ENCODE measurements at regions not wholly inside any gene's neighbourhood (a gene's known extent, or its start where the extent isn't known, plus 50 kb on each side); places are given as distances from the start of the nearest gene placed in this dataset.

GRCh38 chr16:35142147-35142808 lies 1682.9 kb downstream of the TP53TG3F start:
- H3K36me3 Mint-ChIP-seq (ENCODE audit: insufficient read depth), result peaks cover 4% of the 10 kb centered on the region
- no peaks in the 10 kb centered on the region for H3K4me1 Mint-ChIP-seq (ENCODE audit: low read depth)
- H3K9me3 Mint-ChIP-seq (ENCODE audit: low read depth), result peaks cover 27% of the 10 kb centered on the region
- TF ChIP-seq, protein P1, sequence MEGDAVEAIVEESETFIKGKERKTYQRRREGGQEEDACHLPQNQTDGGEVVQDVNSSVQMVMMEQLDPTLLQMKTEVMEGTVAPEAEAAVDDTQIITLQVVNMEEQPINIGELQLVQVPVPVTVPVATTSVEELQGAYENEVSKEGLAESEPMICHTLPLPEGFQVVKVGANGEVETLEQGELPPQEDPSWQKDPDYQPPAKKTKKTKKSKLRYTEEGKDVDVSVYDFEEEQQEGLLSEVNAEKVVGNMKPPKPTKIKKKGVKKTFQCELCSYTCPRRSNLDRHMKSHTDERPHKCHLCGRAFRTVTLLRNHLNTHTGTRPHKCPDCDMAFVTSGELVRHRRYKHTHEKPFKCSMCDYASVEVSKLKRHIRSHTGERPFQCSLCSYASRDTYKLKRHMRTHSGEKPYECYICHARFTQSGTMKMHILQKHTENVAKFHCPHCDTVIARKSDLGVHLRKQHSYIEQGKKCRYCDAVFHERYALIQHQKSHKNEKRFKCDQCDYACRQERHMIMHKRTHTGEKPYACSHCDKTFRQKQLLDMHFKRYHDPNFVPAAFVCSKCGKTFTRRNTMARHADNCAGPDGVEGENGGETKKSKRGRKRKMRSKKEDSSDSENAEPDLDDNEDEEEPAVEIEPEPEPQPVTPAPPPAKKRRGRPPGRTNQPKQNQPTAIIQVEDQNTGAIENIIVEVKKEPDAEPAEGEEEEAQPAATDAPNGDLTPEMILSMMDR (IDR thresholded peaks at IDR 0.05; ENCODE audit: unreplicated experiment), result no peak
- H3K27me3 Mint-ChIP-seq, result no peaks in the 10 kb centered on the region
- DNase-seq (ENCODE audit: low spot score, unreplicated experiment), result no peak
- no peak overlapping the region for H3K27ac Mint-ChIP-seq
- H3K4me3 Mint-ChIP-seq (ENCODE audit: low read depth), result no peak overlapping the region

DNA sequence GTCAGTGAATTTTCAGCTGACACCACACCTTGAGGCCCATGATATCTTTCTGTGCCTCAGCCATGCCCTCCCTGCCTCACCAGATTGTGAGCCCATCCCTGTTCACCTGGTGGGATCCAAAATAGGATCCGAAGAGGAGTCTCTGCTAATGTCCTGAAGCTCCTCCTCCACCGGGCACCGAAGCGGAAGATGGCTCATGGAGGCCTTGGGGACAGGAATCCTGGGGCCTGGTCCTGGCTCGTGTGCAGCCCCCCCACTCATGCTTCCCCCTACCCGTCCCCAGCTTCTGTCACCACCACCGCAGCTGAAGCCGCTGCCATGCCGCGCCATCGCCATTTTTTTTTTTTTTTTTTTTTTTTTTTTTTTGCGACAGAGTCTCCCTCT lies 1683.4 kb downstream of the TP53TG3F start:
- no peak overlapping the region for H3K27ac Mint-ChIP-seq
- TF ChIP-seq, protein P1 (IDR thresholded peaks at IDR 0.05; ENCODE audit: unreplicated experiment), result no peak

DNA sequence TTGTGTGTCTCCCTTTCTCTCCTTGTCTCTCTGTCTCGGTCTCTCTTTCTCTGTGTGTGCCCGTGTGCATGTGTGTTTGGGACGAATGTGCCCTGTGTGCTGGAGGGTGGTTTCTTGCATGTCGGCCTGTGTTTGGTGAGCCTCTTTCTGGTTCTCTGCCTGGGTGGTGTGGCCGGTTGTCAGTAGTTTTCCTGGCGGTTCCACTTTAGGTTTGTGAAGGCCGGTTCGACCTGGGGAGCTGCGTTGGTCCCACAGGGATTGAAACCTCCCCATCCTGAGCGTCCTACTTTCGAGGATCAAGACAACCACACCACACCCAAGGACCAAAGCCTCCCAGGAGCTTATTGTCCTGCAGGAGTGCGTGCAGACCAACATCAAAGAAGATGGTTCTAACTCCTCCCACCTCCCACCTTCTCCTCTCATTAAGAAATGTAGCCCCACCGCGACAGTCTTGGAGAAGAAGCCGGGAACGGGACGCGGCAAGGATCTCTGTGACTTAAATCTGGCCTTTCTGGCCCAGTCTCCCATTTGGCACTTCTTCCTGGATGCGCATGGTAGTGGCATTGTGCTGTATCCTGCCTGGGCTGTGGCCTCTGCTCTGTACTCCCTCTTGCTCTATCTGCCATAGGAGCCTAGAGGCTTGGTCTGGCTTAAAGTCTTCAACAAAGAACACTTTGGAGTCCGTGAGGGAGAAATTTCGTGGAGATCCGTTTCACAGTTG lies 1685.0 kb downstream of the TP53TG3F start:
- Mint-ChIP-seq H3K9me3 (ENCODE audit: low read depth) (peaks cover 33% of the 10 kb centered on the region), H3K27me3 (no peaks in the 10 kb centered on the region), H3K27ac (no peak overlapping the region), H3K4me3 (ENCODE audit: low read depth) (no peak overlapping the region), H3K4me1 (ENCODE audit: low read depth) (no peaks in the 10 kb centered on the region), H3K36me3 (ENCODE audit: insufficient read depth) (peaks cover 4% of the 10 kb centered on the region)
- DNase-seq (ENCODE audit: low spot score, unreplicated experiment), result no peak
- TF ChIP-seq, protein P1 (IDR thresholded peaks at IDR 0.05; ENCODE audit: unreplicated experiment), result no peak

More for the DNA sequence above, 1683.4 kb downstream of the TP53TG3F start:
- no peak for DNase-seq (ENCODE audit: low spot score, unreplicated experiment)
- Mint-ChIP-seq H3K4me1 (ENCODE audit: low read depth) (no peaks in the 10 kb centered on the region), H3K9me3 (ENCODE audit: low read depth) (peaks cover 28% of the 10 kb centered on the region), H3K27me3 (no peaks in the 10 kb centered on the region), H3K36me3 (ENCODE audit: insufficient read depth) (peaks cover 4% of the 10 kb centered on the region), H3K4me3 (ENCODE audit: low read depth) (no peak overlapping the region)

GRCh38 chr16:35146031-35146710 lies 1686.8 kb downstream of the TP53TG3F start:
- Mint-ChIP-seq H3K36me3 (ENCODE audit: insufficient read depth) (peaks cover 1% of the 10 kb centered on the region), H3K4me3 (ENCODE audit: low read depth) (no peak overlapping the region), H3K27me3 (no peaks in the 10 kb centered on the region), H3K27ac (no peak overlapping the region), H3K4me1 (ENCODE audit: low read depth) (no peaks in the 10 kb centered on the region), H3K9me3 (ENCODE audit: low read depth) (peaks cover 23% of the 10 kb centered on the region)
- TF ChIP-seq, protein P1 (IDR thresholded peaks at IDR 0.05; ENCODE audit: unreplicated experiment), result no peak
- DNase-seq (ENCODE audit: low spot score, unreplicated experiment), result no peak

GRCh38 chr16:35146723-35147458 lies 1687.5 kb downstream of the TP53TG3F start:
- no peak for DNase-seq (ENCODE audit: low spot score, unreplicated experiment)
- peaks cover 1% of the 10 kb centered on the region for H3K36me3 Mint-ChIP-seq (ENCODE audit: insufficient read depth)
- TF ChIP-seq, protein P1 (IDR thresholded peaks at IDR 0.05; ENCODE audit: unreplicated experiment), result no peak
- peaks cover 27% of the 10 kb centered on the region for H3K9me3 Mint-ChIP-seq (ENCODE audit: low read depth)
- H3K4me3 Mint-ChIP-seq (ENCODE audit: low read depth), result no peak overlapping the region
- no peaks in the 10 kb centered on the region for H3K27me3 Mint-ChIP-seq
- H3K4me1 Mint-ChIP-seq (ENCODE audit: low read depth), result no peaks in the 10 kb centered on the region
- no peak overlapping the region for H3K27ac Mint-ChIP-seq

All from progenitor cell of endocrine pancreas (in vitro differentiated cells).